DND-41 (cell line): ENCODE measurements at regions not wholly inside any gene's neighbourhood (a gene's known extent, or its start where the extent isn't known, plus 50 kb on each side); places are given as distances from the start of the nearest gene placed in this dataset.

Experiments used
- ATAC-seq: fragments of 200-7000 bp; cut with Tn5 transposase; 3 replicates; pipeline ENCODE4 v1.9.1; 2021; ENCODE audit warnings: low read depth; ENCODE audit not compliant: insufficient read depth
- DNase-seq: peaks from one replicate; pipeline ENCODE4 v3.0.0-alpha.2; 2020
- H2AFZ ChIP-seq: 2 replicates; pipeline ENCODE4 v1.6.0; 2012; ENCODE audit warnings: low read depth, low read length
- H3K27ac ChIP-seq: 2 replicates; pipeline ENCODE4 v1.5.1; 2012; ENCODE audit warnings: low read length, inconsistent platforms
- H3K27me3 ChIP-seq: fragments of 200-600 bp; sonication (generic); 2 replicates; pipeline ENCODE4 v1.6.0; 2012; ENCODE audit warnings: low read length, mild to moderate bottlenecking, inconsistent platforms; ENCODE audit not compliant: insufficient read depth, poor library complexity
- H3K36me3 ChIP-seq: 2 replicates; pipeline ENCODE4 v1.5.1; 2012; ENCODE audit warnings: low read length, inconsistent platforms; ENCODE audit not compliant: insufficient read depth
- H3K4me1 ChIP-seq: 2 replicates; pipeline ENCODE4 v1.5.1; 2012; ENCODE audit warnings: mild to moderate bottlenecking, low read length; ENCODE audit not compliant: insufficient read depth
- H3K4me2 ChIP-seq: 2 replicates; pipeline ENCODE4 v1.6.0; 2012; ENCODE audit warnings: mild to moderate bottlenecking, moderate library complexity, low read length, inconsistent platforms; ENCODE audit not compliant: insufficient read depth
- H3K4me3 ChIP-seq, 2 experiments: fragments of 200-600 bp in 1 of 2; shearing (Covaris generic) in 1 of 2; 2 replicates each; pipeline ENCODE4 v1.5.1; 2012 to 2016; ENCODE audit warnings: inconsistent platforms in 2 of 2, low read length in 2 of 2, mild to moderate bottlenecking in 2 of 2, low read depth in 1 of 2, moderate library complexity in 1 of 2
- H3K79me2 ChIP-seq: 2 replicates; pipeline ENCODE4 v1.6.0; 2012; ENCODE audit warnings: low read length, inconsistent platforms; ENCODE audit not compliant: insufficient read depth
- H3K9ac ChIP-seq: 2 replicates; pipeline ENCODE4 v1.6.0; 2012; ENCODE audit warnings: low read depth, mild to moderate bottlenecking, inconsistent platforms, low read length, moderate library complexity
- H3K9me3 ChIP-seq: 2 replicates; pipeline ENCODE4 v1.5.1; 2012; ENCODE audit warnings: low read length, moderate library complexity, mild to moderate bottlenecking, inconsistent platforms; ENCODE audit not compliant: insufficient read depth, severe bottlenecking
- H4K20me1 ChIP-seq: 2 replicates; pipeline ENCODE4 v1.6.0; 2012; ENCODE audit warnings: low read length; ENCODE audit not compliant: insufficient read depth
- CTCF ChIP-seq: IDR thresholded peaks from 2 replicates; pipeline ENCODE4 v1.5.1; 2012; ENCODE audit warnings: borderline replicate concordance, low read length, moderate library complexity, mild to moderate bottlenecking; ENCODE audit not compliant: poor library complexity, severe bottlenecking; ENCODE audit errors: extremely low read depth
- EZH2 ChIP-seq: IDR thresholded peaks from 3 replicates; pipeline ENCODE4 v1.6.1; 2012; ENCODE audit warnings: borderline replicate concordance, low read depth, mild to moderate bottlenecking, moderate library complexity, low read length, inconsistent platforms; ENCODE audit not compliant: severe bottlenecking

GRCh38 chr5:93073547-93073946 lies 507.5 kb downstream of the NR2F1-AS1 start:
- Histone ChIP-seq H3K27me3 (no peaks in the 10 kb centered on the region), H3K9ac (no peak overlapping the region), H3K4me3 (no peak overlapping the region), H3K4me1 (no peaks in the 10 kb centered on the region), H3K79me2 (no peaks in the 10 kb centered on the region), H3K9me3 (no peaks in the 10 kb centered on the region), H2AFZ (no peak overlapping the region), H3K27ac (no peak overlapping the region), H3K4me2 (no peak overlapping the region), H4K20me1 (no peaks in the 10 kb centered on the region), H3K36me3 (no peaks in the 10 kb centered on the region)
- TF ChIP-seq CTCF (no peak), EZH2 (no peak)
- no peak for ATAC-seq
- DNase-seq: no peak

GRCh38 chr5:93072831-93073459 lies 508.1 kb downstream of the NR2F1-AS1 start:
- no peaks in the 10 kb centered on the region for H3K4me1 ChIP-seq
- no peak for DNase-seq
- H3K4me2 ChIP-seq: no peak overlapping the region
- H3K9me3 ChIP-seq: no peaks in the 10 kb centered on the region
- no peak overlapping the region for H3K9ac ChIP-seq
- no peak overlapping the region for H3K27ac ChIP-seq
- no peak overlapping the region for H3K4me3 ChIP-seq
- H3K27me3 ChIP-seq: no peaks in the 10 kb centered on the region
- no peak for ATAC-seq
- H3K79me2 ChIP-seq: no peaks in the 10 kb centered on the region
- H2AFZ ChIP-seq: no peak overlapping the region
- H3K36me3 ChIP-seq: no peaks in the 10 kb centered on the region
- H4K20me1 ChIP-seq: no peaks in the 10 kb centered on the region
- no peak for TF ChIP-seq CTCF
- no peak for TF ChIP-seq EZH2

DNA sequence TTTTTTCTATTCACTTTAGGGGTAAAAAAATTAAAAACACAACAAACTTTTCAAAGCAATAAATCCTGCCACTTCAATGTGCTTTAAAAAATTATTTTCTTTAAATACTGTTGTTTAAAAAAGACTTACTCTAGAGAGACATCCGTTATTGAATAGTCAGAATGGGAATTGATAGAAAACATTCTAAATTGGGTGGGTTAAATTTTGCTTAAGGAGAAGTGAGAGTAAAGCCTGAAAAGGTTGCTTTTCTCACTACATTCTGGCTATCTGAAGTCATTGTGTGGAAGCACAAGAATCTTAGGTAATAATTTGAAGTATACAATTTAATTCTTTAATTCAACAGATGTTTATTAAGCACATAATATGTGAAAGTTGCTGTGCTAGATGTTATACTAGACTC lies 509.3 kb downstream of the NR2F1-AS1 start:
- ATAC-seq (no peak), DNase-seq (no peak)
- Histone ChIP-seq H3K9ac (no peak overlapping the region), H3K4me3 (no peak overlapping the region), H3K27ac (no peak overlapping the region), H3K36me3 (no peaks in the 10 kb centered on the region), H3K4me1 (no peaks in the 10 kb centered on the region), H4K20me1 (no peaks in the 10 kb centered on the region), H3K27me3 (no peaks in the 10 kb centered on the region), H2AFZ (no peak overlapping the region), H3K79me2 (no peaks in the 10 kb centered on the region), H3K4me2 (no peak overlapping the region), H3K9me3 (no peaks in the 10 kb centered on the region)
- no peak for TF ChIP-seq CTCF
- TF ChIP-seq EZH2: no peak
